Body of pancreas (tissue), 4 donors: ENCODE measurements at regions not wholly inside any gene's neighbourhood (a gene's known extent, or its start where the extent isn't known, plus 50 kb on each side); places are given as distances from the start of the nearest gene placed in this dataset.

ENCODE experiments used
- POLR2A ChIP-seq, 3 donors: fragments of 450-650 bp; IDR thresholded peaks; one replicate each; pipeline ENCODE4 v1.6.1; 2016; ENCODE audit warnings: antibody characterized with exemption in 3 of 3, mild to moderate bottlenecking in 2 of 3
- TF ChIP-seq, protein P1 (sequence below), 7 experiments: fragments of 450-650 bp in 4 of 7; fragments of 200-600 bp in 3 of 7; sonication (generic) in 3 of 7; IDR thresholded peaks; one replicate each; pipeline ENCODE4 v1.5.1; 2016 to 2019; ENCODE audit warnings: antibody characterized with exemption in 7 of 7

DNA sequence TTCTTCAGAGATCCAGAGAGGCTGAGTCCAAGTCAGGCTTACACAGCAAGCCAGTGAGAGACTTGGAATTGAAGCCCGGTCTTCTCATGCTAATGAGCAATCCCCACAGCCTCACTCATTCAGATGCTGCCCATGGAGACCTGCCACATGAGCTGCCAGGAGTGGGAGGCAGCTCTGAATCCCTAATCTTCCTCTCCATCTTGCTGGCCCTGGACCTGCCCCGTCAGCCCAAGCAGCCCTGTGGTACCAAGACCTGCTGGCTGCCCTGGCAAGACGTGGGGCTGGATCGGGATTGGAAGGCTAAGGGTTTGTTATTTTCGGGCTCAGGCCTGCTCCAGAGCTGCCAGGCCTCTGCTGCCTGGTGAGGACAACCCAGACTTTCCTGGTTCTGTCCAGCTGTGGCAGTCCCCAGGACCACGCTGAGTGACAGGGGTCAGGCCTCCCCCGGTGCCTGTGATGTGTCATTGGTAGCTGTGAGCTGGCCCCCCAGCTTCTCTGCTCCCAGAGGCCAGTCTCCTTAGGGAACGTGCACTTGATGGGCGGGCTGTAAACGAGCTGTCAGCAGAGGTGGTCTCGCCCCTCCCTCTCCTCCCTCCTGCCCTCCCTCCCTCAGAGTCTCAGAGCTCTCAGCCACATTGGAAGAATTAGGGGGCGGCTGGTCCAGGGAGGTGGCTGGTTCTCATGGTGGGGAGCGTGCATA is 135.0 kb downstream of the FOXD2 start:
- TF ChIP-seq, protein P1, sequence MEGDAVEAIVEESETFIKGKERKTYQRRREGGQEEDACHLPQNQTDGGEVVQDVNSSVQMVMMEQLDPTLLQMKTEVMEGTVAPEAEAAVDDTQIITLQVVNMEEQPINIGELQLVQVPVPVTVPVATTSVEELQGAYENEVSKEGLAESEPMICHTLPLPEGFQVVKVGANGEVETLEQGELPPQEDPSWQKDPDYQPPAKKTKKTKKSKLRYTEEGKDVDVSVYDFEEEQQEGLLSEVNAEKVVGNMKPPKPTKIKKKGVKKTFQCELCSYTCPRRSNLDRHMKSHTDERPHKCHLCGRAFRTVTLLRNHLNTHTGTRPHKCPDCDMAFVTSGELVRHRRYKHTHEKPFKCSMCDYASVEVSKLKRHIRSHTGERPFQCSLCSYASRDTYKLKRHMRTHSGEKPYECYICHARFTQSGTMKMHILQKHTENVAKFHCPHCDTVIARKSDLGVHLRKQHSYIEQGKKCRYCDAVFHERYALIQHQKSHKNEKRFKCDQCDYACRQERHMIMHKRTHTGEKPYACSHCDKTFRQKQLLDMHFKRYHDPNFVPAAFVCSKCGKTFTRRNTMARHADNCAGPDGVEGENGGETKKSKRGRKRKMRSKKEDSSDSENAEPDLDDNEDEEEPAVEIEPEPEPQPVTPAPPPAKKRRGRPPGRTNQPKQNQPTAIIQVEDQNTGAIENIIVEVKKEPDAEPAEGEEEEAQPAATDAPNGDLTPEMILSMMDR (IDR thresholded peaks at IDR 0.05): no peak
- no peak for TF ChIP-seq POLR2A (IDR thresholded peaks at IDR 0.05)
